Right lobe of liver (tissue), 6 donors: ENCODE measurements at regions not wholly inside any gene's neighbourhood (a gene's known extent, or its start where the extent isn't known, plus 50 kb on each side); places are given as distances from the start of the nearest gene placed in this dataset.

ENCODE experiments used
- ATAC-seq, 4 donors: fragments of 200-7000 bp; cut with Tn5 transposase; one replicate each; pipeline ENCODE4 v1.9.1; 2020; ENCODE audit warnings: mild to moderate bottlenecking in 4 of 4, moderate library complexity in 4 of 4
- DNase-seq, 3 donors: peaks; one replicate each; pipeline ENCODE4 v3.0.0-alpha.2; 2020
- H3K27ac ChIP-seq, 3 donors: fragments of 200-600 bp; one replicate each; pipeline ENCODE4 v1.8.0; 2022
- H3K27me3 ChIP-seq, 2 donors: fragments of 200-600 bp; one replicate each; pipeline ENCODE4 v1.8.0; 2022
- H3K36me3 ChIP-seq, 4 donors: fragments of 200-600 bp; sonication (generic) in 1 of 4; one replicate each; pipeline versions ENCODE4 v1.5.1 to v1.8.0; 2017 to 2022; ENCODE audit warnings: control low read depth in 1 of 4
- H3K4me1 ChIP-seq, 4 donors: fragments of 200-600 bp; sonication (generic) in 1 of 4; one replicate each; pipeline versions ENCODE4 v1.5.1 to v1.8.0; 2017 to 2022; ENCODE audit warnings: control low read depth in 1 of 4
- H3K4me3 ChIP-seq, 3 donors: fragments of 200-600 bp; one replicate each; pipeline ENCODE4 v1.8.0; 2022
- H3K9me3 ChIP-seq, 4 donors: fragments of 200-600 bp; sonication (generic) in 1 of 4; one replicate each; pipeline versions ENCODE4 v1.5.1 to v1.8.0; 2017 to 2022; ENCODE audit warnings: control low read depth in 1 of 4
- POLR2A ChIP-seq: fragments of 450-650 bp; IDR thresholded peaks from one replicate; pipeline ENCODE4 v1.6.1; 2017; ENCODE audit warnings: antibody characterized with exemption, mild to moderate bottlenecking
- WGBS: methylation state at CpG from one replicate; pipeline ENCODE4 v1.1.6; 2018; ENCODE audit warnings: low coverage, low lambda C conversion rate; ENCODE audit not compliant: insufficient coverage; ENCODE audit errors: missing lambda C conversion rate; 5-methylcytosine and 5-hydroxymethylcytosine counted together
- intact Hi-C, 2 donors: fragments of 100-400 bp; cut with DNase I; formaldehyde crosslinking; loops; one replicate each; pipeline versions ENCODE4 v1.11.2 to v1.14.1; 2022
- TF ChIP-seq, protein P1 (sequence below), 4 donors: fragments of 200-600 bp in 3 of 4; fragments of 450-650 bp in 1 of 4; IDR thresholded peaks; one replicate each; pipeline versions ENCODE4 v1.5.1 to v1.8.0; 2016 to 2022; ENCODE audit warnings: antibody characterized with exemption in 4 of 4, mild to moderate bottlenecking in 2 of 4
- donor health status: DM: no; HTN: yes; CAD: no.
- donor health status: DM: no; HTN: no; CAD: no.
- donor health status: DM: no; HTN: no; CAD: no.
- donor health status: DM: no; HTN: yes; CAD: no.
- donor health status: DM: no; HTN: yes; CAD: no.

DNA sequence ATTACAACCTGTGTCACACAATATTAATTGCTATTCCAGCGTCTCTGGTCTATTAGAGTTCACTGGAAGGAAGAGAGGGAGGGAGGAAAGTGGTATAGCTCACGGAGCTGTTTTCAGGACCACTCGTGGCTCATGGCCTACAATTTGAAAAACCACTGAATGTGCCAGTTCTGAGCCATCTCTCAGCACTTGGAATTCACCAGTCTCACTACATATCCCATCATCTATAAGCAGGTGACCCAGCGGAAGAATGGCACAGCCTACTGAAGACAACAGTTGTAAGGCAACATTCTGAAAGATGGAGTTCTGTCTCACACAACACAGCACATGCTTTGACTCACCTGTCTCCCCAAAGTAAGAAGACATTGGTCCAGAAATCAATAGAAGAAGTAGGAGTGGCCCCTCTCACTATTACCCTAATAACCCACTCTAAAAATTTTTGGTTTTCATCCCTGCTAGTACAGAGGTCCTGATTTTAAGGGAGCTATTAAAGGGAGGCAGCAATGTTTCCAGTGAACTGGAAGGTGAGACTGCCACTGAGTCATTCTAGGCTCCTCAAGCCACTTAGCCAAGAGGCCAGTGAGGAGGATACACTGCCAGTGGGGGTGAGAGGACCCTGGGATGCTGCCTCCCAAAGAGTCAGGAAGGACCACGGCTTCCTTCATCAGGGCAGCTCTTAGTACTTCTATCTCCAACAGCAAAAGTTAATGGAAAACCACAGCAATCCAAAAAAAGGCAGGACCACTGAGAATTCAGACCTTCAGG lies 50.0 kb upstream of the DOCK9 start:
- ATAC-seq (no peak), DNase-seq (no peak)
- Histone ChIP-seq H3K4me1 (peaks cover 0 to 10% (median 0%) of the 10 kb centered on the region in 4 donors), H3K4me3 (no peak overlapping the region), H3K27ac (no peak overlapping the region), H3K36me3 (no peaks in the 10 kb centered on the region), H3K9me3 (no peaks in the 10 kb centered on the region), H3K27me3 (no peaks in the 10 kb centered on the region)
- intact Hi-C loops = no loop called here
- TF ChIP-seq, protein P1, sequence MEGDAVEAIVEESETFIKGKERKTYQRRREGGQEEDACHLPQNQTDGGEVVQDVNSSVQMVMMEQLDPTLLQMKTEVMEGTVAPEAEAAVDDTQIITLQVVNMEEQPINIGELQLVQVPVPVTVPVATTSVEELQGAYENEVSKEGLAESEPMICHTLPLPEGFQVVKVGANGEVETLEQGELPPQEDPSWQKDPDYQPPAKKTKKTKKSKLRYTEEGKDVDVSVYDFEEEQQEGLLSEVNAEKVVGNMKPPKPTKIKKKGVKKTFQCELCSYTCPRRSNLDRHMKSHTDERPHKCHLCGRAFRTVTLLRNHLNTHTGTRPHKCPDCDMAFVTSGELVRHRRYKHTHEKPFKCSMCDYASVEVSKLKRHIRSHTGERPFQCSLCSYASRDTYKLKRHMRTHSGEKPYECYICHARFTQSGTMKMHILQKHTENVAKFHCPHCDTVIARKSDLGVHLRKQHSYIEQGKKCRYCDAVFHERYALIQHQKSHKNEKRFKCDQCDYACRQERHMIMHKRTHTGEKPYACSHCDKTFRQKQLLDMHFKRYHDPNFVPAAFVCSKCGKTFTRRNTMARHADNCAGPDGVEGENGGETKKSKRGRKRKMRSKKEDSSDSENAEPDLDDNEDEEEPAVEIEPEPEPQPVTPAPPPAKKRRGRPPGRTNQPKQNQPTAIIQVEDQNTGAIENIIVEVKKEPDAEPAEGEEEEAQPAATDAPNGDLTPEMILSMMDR (IDR thresholded peaks at IDR 0.05) = no peak
- TF ChIP-seq POLR2A = no peak
- WGBS = 61% methylated on average over 5 of the region's 5 CpGs

DNA sequence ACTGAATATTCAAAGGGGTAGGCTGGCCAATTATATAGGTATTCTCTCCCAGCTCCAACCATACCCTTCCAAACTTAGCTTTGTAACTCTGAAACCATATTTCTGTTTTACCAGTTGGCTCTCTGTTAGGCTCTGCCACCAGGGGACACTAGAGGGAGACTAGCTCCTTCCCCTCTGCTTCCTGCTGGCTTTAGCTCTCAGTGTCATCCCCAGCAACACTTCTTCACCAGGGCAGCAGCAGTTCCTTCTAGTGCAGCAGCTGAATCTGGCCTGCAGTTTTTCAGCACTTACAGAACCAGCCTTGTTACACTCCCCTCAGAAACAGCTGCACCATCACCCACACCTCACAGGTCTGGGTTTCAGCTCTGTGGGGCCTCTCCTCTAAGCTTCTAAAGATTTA lies 51.0 kb upstream of the DOCK9 start:
- intact Hi-C loops = no loop called here
- ATAC-seq = peak in 3 of 4 donors; percentile 27 to 67 (median 37)

DNA sequence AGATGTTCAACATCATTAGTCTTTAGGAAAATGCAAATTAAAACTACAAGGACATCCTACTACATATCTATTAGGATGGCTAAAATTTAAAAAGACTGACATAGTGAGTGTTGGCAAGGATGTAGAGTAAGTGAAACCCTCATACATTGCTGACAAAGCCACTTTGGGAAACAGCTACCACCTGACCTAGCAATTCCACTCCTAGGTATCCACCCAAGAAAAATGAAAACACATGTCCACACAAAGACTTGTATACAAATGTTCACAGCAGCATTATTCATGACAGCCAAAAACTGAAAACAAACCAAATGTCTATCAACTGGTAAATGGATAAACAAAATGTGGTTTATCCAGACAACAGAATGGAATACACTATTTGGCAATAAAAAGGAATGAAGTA lies 51.7 kb upstream of the DOCK9 start:
- TF ChIP-seq POLR2A = no peak
- TF ChIP-seq, protein P1 (IDR thresholded peaks at IDR 0.05) = no peak
- DNase-seq (no peak), ATAC-seq (no peak)
- no peak overlapping the region for H3K4me3 ChIP-seq
- H3K27ac ChIP-seq = no peak overlapping the region
- no peaks in the 10 kb centered on the region for H3K27me3 ChIP-seq
- no peaks in the 10 kb centered on the region for H3K9me3 ChIP-seq
- no peaks in the 10 kb centered on the region for H3K36me3 ChIP-seq
- intact Hi-C loops = no loop called here
- peaks cover 0 to 16% (median 0%) of the 10 kb centered on the region in 4 donors for H3K4me1 ChIP-seq

More for the DNA sequence above, 51.0 kb upstream of the DOCK9 start:
- no peaks in the 10 kb centered on the region for H3K27me3 ChIP-seq
- no peak for TF ChIP-seq POLR2A
- TF ChIP-seq, protein P1 (IDR thresholded peaks at IDR 0.05) = peak in 2 of 4 donors; percentile 31
- H3K9me3 ChIP-seq = no peaks in the 10 kb centered on the region
- no peak overlapping the region for H3K27ac ChIP-seq
- H3K4me3 ChIP-seq = no peak overlapping the region
- DNase-seq = no peak
- H3K36me3 ChIP-seq = no peaks in the 10 kb centered on the region
- H3K4me1 ChIP-seq = peaks cover 0 to 13% (median 0%) of the 10 kb centered on the region in 4 donors

DNA sequence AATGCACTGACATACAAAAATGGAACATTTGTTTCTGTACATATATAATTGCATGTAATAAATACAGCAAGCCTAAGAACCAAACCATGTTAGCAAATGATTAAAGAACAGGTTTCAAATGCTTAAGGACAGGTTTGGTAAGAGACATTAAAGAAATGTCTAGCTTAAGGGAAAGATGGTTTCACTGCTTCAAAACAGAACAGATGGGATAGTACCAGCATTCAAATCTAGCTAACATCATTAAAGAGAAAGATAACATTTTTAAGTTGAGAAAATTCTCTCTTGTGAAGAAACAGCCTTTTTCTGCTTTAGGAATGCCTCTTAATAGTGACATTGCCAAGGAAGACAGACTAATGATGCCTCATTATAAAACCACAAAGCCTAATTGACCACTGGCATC lies 52.5 kb upstream of the DOCK9 start:
- TF ChIP-seq POLR2A = no peak
- TF ChIP-seq, protein P1 (IDR thresholded peaks at IDR 0.05) = no peak
- Histone ChIP-seq H3K36me3 (no peaks in the 10 kb centered on the region), H3K27me3 (no peaks in the 10 kb centered on the region), H3K9me3 (no peaks in the 10 kb centered on the region), H3K4me3 (no peak overlapping the region), H3K4me1 (peaks cover 0 to 16% (median 0%) of the 10 kb centered on the region in 4 donors), H3K27ac (no peak overlapping the region)
- no peak for ATAC-seq
- intact Hi-C loops = no loop called here
- no peak for DNase-seq

DNA sequence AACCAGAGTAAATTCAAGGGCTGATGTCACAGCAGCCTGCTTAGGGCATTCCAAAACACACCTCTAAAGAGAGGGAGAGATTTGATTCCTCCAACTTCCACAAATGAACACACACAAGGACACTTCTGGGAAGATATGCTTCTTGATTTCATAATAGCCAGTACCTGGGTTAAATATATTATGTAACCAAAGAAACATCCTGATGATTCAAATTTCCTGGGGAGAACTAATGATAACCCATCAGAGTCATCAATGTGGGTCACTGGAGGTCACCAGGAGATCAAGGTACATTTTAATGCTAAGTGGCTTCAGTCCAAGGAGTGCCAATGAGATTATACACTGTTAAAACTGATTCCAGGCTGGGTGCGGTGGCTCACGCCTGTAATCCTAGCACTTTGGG lies 54.0 kb upstream of the DOCK9 start:
- Histone ChIP-seq H3K27me3 (no peaks in the 10 kb centered on the region), H3K4me1 (peaks cover 0 to 16% (median 0%) of the 10 kb centered on the region in 4 donors), H3K36me3 (no peaks in the 10 kb centered on the region), H3K4me3 (no peak overlapping the region), H3K9me3 (no peaks in the 10 kb centered on the region), H3K27ac (no peak overlapping the region)
- WGBS = 74% methylated on average over 2 of the region's 2 CpGs
- ATAC-seq (peak; percentile 50 to 86 (median 71)), DNase-seq (no peak)
- TF ChIP-seq, protein P1 (IDR thresholded peaks at IDR 0.05) = no peak
- intact Hi-C loops = no loop called here
